ENCODE measurements at regions not wholly inside any gene's neighbourhood (a gene's known extent, or its start where the extent isn't known, plus 50 kb on each side); places are given as distances from the start of the nearest gene placed in this dataset.
"Not testable (repeated sequence)": the region's sequence is repeated elsewhere in the genome, so short reads cannot be mapped to it uniquely, and the experiment has no call there.

GRCh38 chr10:47711428-47711827 lies 52.0 kb downstream of the SYT15B start:
- H3K4me3 ChIP-seq (ENCODE audit: low read length in 3 of 3); H3K36me3 ChIP-seq (ENCODE audit: control insufficient read depth in 2 of 3, insufficient read depth in 3 of 3, low read length in 3 of 3); DNase-seq; H3K4me1 ChIP-seq (ENCODE audit: control insufficient read depth in 2 of 3, insufficient read depth in 2 of 3, low read depth in 1 of 3, low read length in 3 of 3); H3K27me3 ChIP-seq (ENCODE audit: control insufficient read depth, insufficient read depth, low read length); H3K9ac ChIP-seq (ENCODE audit: low read length in 3 of 3); intact Hi-C loops (cut with DNase I); FAIRE-seq; H3K9me3 ChIP-seq (ENCODE audit: control insufficient read depth in 2 of 3, insufficient read depth in 1 of 3, low read length in 3 of 3); H3K27ac ChIP-seq (ENCODE audit: low read depth in 2 of 2, low read length in 2 of 2): not testable (repeated sequence)

- intact Hi-C loops (cut with DNase I); DNase-seq; H3K36me3 ChIP-seq (ENCODE audit: control insufficient read depth in 2 of 3, insufficient read depth in 3 of 3, low read length in 3 of 3); H3K9ac ChIP-seq (ENCODE audit: low read length in 3 of 3); H3K27ac ChIP-seq (ENCODE audit: low read depth in 2 of 2, low read length in 2 of 2); H3K9me3 ChIP-seq (ENCODE audit: control insufficient read depth in 2 of 3, insufficient read depth in 1 of 3, low read length in 3 of 3); H3K4me1 ChIP-seq (ENCODE audit: control insufficient read depth in 2 of 3, insufficient read depth in 2 of 3, low read depth in 1 of 3, low read length in 3 of 3); FAIRE-seq; H3K27me3 ChIP-seq (ENCODE audit: control insufficient read depth, insufficient read depth, low read length); H3K4me3 ChIP-seq (ENCODE audit: low read length in 3 of 3): not testable (repeated sequence)
Observed at GRCh38 chr10:47710443-47710842, 52.9 kb downstream of the SYT15B start.

- intact Hi-C loops (cut with DNase I); H3K4me3 ChIP-seq (ENCODE audit: low read length in 3 of 3): not testable (repeated sequence)
Observed at GRCh38 chr10:47705698-47706414, 57.5 kb downstream of the SYT15B start.

GRCh38 chr10:47701285-47701684 lies 62.1 kb downstream of the SYT15B start:
- DNase-seq; H3K27ac ChIP-seq (ENCODE audit: low read depth in 2 of 2, low read length in 2 of 2); H3K27me3 ChIP-seq (ENCODE audit: control insufficient read depth, insufficient read depth, low read length); H3K9ac ChIP-seq (ENCODE audit: low read length in 3 of 3); H3K4me1 ChIP-seq (ENCODE audit: control insufficient read depth in 2 of 3, insufficient read depth in 2 of 3, low read depth in 1 of 3, low read length in 3 of 3); H3K4me3 ChIP-seq (ENCODE audit: low read length in 3 of 3); H3K36me3 ChIP-seq (ENCODE audit: control insufficient read depth in 2 of 3, insufficient read depth in 3 of 3, low read length in 3 of 3); intact Hi-C loops (cut with DNase I); FAIRE-seq; H3K9me3 ChIP-seq (ENCODE audit: control insufficient read depth in 2 of 3, insufficient read depth in 1 of 3, low read length in 3 of 3): not testable (repeated sequence)

More at GRCh38 chr10:47705698-47706414, 57.5 kb downstream of the SYT15B start:
- H3K27ac ChIP-seq (ENCODE audit: low read depth in 2 of 2, low read length in 2 of 2); H3K9ac ChIP-seq (ENCODE audit: low read length in 3 of 3); H3K4me1 ChIP-seq (ENCODE audit: control insufficient read depth in 2 of 3, insufficient read depth in 2 of 3, low read depth in 1 of 3, low read length in 3 of 3); H3K9me3 ChIP-seq (ENCODE audit: control insufficient read depth in 2 of 3, insufficient read depth in 1 of 3, low read length in 3 of 3); H3K36me3 ChIP-seq (ENCODE audit: control insufficient read depth in 2 of 3, insufficient read depth in 3 of 3, low read length in 3 of 3); H3K27me3 ChIP-seq (ENCODE audit: control insufficient read depth, insufficient read depth, low read length); FAIRE-seq: not testable (repeated sequence)
- peak in 3 of 5 donors; percentile 2 to 90 (median 37) for DNase-seq

- H3K4me1 ChIP-seq (ENCODE audit: control insufficient read depth in 2 of 3, insufficient read depth in 2 of 3, low read depth in 1 of 3, low read length in 3 of 3); intact Hi-C loops (cut with DNase I); H3K4me3 ChIP-seq (ENCODE audit: low read length in 3 of 3); H3K27ac ChIP-seq (ENCODE audit: low read depth in 2 of 2, low read length in 2 of 2); DNase-seq; H3K36me3 ChIP-seq (ENCODE audit: control insufficient read depth in 2 of 3, insufficient read depth in 3 of 3, low read length in 3 of 3); H3K9me3 ChIP-seq (ENCODE audit: control insufficient read depth in 2 of 3, insufficient read depth in 1 of 3, low read length in 3 of 3); H3K9ac ChIP-seq (ENCODE audit: low read length in 3 of 3); FAIRE-seq; H3K27me3 ChIP-seq (ENCODE audit: control insufficient read depth, insufficient read depth, low read length): not testable (repeated sequence)
Observed at GRCh38 chr10:47699854-47700253, 63.5 kb downstream of the SYT15B start.

- intact Hi-C loops (cut with DNase I); FAIRE-seq; H3K4me3 ChIP-seq (ENCODE audit: low read length in 3 of 3); H3K4me1 ChIP-seq (ENCODE audit: control insufficient read depth in 2 of 3, insufficient read depth in 2 of 3, low read depth in 1 of 3, low read length in 3 of 3); H3K36me3 ChIP-seq (ENCODE audit: control insufficient read depth in 2 of 3, insufficient read depth in 3 of 3, low read length in 3 of 3); H3K9me3 ChIP-seq (ENCODE audit: control insufficient read depth in 2 of 3, insufficient read depth in 1 of 3, low read length in 3 of 3); H3K9ac ChIP-seq (ENCODE audit: low read length in 3 of 3); H3K27ac ChIP-seq (ENCODE audit: low read depth in 2 of 2, low read length in 2 of 2); H3K27me3 ChIP-seq (ENCODE audit: control insufficient read depth, insufficient read depth, low read length); DNase-seq: not testable (repeated sequence)
Observed at GRCh38 chr10:47696170-47696569, 67.2 kb downstream of the SYT15B start.

- H3K9ac ChIP-seq (ENCODE audit: low read length in 3 of 3); H3K27me3 ChIP-seq (ENCODE audit: control insufficient read depth, insufficient read depth, low read length); H3K4me3 ChIP-seq (ENCODE audit: low read length in 3 of 3); H3K4me1 ChIP-seq (ENCODE audit: control insufficient read depth in 2 of 3, insufficient read depth in 2 of 3, low read depth in 1 of 3, low read length in 3 of 3); intact Hi-C loops (cut with DNase I); H3K27ac ChIP-seq (ENCODE audit: low read depth in 2 of 2, low read length in 2 of 2); FAIRE-seq; H3K9me3 ChIP-seq (ENCODE audit: control insufficient read depth in 2 of 3, insufficient read depth in 1 of 3, low read length in 3 of 3); DNase-seq; H3K36me3 ChIP-seq (ENCODE audit: control insufficient read depth in 2 of 3, insufficient read depth in 3 of 3, low read length in 3 of 3): not testable (repeated sequence)
Observed at GRCh38 chr10:47695149-47695548, 68.2 kb downstream of the SYT15B start.

GRCh38 chr10:47690304-47690703 lies 73.1 kb downstream of the SYT15B start:
- H3K27me3 ChIP-seq (ENCODE audit: control insufficient read depth, insufficient read depth, low read length); H3K4me3 ChIP-seq (ENCODE audit: low read length in 3 of 3); H3K27ac ChIP-seq (ENCODE audit: low read depth in 2 of 2, low read length in 2 of 2); FAIRE-seq; H3K36me3 ChIP-seq (ENCODE audit: control insufficient read depth in 2 of 3, insufficient read depth in 3 of 3, low read length in 3 of 3); intact Hi-C loops (cut with DNase I); DNase-seq; H3K4me1 ChIP-seq (ENCODE audit: control insufficient read depth in 2 of 3, insufficient read depth in 2 of 3, low read depth in 1 of 3, low read length in 3 of 3); H3K9me3 ChIP-seq (ENCODE audit: control insufficient read depth in 2 of 3, insufficient read depth in 1 of 3, low read length in 3 of 3); H3K9ac ChIP-seq (ENCODE audit: low read length in 3 of 3): not testable (repeated sequence)
